GM19025 (cell line): ENCODE measurements at regions not wholly inside any gene's neighbourhood (a gene's known extent, or its start where the extent isn't known, plus 50 kb on each side); places are given as distances from the start of the nearest gene placed in this dataset.

Experiments used
- ATAC-seq: cut with Tn5 transposase; IDR thresholded peaks from one replicate; pipeline ENCODE4 v1.9.1; 2021; ENCODE audit warnings: mild to moderate bottlenecking, low read depth, moderate library complexity; ENCODE audit not compliant: unreplicated experiment

DNA sequence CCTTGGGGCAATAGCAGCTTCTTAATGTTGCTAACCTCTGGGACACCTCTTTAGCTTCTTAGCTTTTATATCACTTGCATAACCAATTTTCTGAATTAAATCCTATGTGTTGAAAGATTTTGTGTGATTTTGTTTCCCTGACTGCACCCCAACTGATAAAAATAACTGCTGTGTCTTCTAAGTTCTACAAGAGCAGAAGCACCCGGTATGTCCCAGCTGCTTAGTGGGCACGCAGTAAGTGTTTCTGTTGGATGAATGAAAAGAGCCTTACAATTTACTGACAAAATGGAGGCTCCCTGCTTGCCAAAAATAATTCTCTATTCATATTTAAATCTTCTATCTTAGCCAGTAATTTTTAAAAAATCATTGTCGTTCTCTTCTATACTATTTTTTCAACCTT is 53.1 kb upstream of the GALNT5 start:
- ATAC-seq, result no peak

DNA sequence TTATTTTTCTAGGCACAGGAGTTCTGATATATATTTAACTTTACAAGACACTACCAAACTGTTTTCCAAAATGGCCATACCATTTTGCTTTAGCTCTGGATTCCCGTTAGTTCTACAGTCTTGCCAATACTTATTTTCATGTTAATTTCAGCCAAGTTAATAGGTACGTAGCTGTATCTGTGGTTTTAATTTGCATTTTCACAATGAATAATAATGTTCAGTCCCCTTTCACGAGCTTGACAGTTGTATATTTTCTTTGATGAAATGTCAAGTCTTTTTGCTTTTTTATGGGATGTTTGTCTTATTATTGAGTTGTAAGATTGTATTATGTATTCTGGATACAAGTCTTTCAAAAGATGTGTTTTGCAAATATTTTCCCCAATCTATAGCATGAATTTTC is 50.6 kb upstream of the GALNT5 start:
- ATAC-seq, result no peak
